NCI-H146 (cell line): ENCODE measurements at regions not wholly inside any gene's neighbourhood (a gene's known extent, or its start where the extent isn't known, plus 50 kb on each side); places are given as distances from the start of the nearest gene placed in this dataset.

Experiments used
- DNase-seq: peaks from one replicate; lab custom pipeline; 2025; lab: John Stamatoyannopoulos, UW

DNA sequence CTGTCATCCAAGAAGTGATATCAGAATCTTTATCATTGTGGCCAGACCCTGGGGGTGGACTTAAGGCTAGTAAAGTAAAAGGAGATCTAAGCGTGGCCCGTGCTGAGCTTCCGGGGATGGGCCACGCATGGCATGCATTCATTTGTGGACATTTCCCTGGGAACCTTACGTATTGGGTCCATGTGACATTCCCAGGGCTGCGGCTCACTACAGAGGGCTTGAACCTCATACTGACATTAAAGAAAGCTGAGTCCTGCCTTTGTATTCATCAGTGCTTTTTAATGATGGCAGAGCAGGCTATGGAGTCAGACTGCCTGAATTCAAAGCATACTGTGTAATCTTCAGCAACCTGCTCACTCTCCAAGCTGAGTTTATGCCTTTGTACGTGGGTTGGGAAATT is 152.2 kb upstream of the AFDN start:
- no peak for DNase-seq

DNA sequence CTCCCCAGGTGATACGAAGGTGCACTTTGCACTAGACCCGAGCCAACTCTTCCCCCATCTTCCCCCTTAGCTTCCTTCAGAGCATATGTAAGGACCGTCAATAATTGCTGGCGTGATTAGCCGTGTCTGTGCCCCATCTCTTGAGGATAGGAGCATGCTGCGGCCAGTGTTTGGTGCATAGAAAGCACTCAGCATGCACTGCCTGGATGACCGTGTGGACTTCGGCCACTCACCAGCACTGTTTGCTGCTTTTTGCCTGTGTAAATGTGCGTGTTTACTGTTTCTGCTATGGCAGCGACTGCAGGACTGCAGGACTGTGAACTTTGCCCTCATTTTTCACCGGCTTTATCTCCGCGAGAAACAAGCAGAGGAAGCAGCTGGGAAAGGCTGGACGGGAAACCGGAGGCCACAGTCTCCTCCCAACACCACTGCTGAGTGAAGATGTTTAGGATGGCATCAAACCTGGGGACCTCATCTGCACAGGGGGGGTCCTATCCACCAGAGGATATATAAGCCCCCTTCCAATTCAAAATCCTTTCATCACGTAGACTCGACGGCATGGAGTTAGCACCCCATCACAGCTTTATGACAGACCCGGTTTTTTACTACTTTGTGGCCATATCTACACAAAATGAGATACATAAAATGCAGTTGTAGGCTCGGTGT is 150.6 kb upstream of the AFDN start:
- DNase-seq, result no peak

DNA sequence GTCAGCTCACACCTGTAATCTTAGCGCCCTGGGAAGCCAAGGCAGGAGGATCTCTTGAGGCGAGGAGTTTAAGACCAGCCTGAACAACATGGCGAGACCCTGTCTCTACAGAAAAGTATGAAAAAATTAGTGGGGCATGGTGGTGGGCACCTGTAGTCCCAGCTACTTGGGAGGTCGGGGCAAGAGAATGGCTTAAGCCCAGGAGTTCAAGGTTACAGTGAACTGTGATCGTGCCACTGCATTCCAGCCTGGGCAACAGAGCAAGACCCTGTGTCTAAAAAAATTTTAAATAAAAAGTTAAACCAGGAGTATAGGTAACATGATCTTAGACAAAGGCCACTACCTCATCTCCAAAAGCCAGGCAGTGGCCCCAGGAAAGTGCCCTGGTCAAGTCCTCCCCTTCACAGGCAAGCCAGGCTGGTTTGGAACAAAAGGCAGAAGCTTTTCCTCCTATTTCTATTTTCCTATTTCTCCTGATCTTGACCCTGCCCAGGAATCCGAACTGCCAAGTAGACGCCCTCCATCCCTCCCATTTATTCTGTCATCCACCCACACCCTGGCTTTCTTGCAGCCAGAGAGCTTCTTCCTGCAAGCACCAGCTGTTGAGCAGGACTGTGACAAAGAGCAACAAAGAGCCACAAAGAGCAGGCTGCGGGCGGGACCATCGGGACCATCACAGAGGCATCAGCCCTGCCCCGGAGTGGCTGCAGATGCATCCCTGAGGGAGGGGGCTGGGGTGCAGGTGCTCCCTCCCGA is 149.9 kb upstream of the AFDN start:
- DNase-seq, result no peak

DNA sequence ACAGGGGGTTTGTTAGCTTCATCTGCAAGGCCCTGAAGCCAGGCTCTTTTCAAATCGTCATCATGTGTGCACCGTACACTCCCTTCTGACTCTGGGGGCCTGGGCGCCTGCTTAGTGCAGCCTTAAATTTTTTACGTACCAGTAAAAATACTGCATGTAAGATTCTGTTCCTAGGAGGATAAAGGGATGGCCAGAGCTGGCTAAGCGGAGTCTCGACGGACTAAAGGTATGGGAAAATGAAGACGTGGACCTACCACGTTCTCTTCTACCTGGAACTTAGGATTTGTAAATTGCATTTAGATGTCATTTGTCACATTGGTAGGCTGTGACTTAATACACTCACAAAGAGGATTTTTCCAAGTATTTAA is 149.3 kb upstream of the AFDN start:
- no peak for DNase-seq

DNA sequence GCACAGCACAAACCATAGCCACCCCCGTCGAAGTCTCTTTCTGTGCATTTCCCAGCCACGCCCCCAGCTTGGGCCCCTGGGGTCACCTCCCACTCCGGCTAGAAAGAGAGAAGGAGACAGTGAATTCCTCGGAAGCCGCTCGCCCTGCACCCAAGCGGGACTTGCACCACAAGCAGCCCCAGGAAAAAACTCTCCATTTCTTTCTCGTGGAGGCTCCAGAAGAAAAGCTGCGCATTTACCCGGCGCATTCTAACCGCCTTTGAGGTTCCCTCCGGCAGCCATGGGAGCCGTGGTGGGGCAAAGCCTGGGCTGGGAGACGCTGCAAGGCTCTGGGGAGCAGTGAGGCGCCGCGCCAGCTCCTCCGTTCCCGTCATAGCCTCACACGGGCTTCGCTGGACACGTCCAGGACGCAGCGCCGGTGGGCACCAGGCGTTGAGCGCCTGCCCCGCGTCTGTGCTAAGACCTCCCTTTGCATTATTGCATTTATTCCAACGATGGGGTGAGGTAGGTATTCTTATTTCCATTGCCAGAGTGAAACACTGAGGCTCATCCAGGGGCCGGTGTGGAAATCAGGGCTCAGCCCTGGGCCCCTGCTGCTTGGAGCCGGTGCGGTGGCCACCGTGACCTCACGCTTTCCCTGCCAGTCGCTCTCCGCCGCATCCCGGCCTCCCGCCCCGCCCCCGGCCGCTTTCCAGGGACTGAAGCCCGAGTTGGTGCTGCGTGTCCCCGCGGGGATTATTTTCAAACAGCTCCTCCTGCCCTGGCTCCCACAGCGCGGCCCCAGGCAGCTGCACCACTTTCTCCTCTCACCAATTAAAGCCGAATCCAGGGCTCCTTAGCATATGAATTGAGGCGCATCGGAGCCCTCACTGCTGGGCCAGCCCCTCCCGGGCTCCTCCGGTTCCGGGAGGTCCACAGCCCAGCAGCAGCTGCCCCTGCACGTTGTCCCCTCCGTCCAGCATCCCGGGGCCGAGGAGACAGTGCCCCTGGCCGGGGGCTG is 148.3 kb upstream of the AFDN start:
- DNase-seq, result no peak

DNA sequence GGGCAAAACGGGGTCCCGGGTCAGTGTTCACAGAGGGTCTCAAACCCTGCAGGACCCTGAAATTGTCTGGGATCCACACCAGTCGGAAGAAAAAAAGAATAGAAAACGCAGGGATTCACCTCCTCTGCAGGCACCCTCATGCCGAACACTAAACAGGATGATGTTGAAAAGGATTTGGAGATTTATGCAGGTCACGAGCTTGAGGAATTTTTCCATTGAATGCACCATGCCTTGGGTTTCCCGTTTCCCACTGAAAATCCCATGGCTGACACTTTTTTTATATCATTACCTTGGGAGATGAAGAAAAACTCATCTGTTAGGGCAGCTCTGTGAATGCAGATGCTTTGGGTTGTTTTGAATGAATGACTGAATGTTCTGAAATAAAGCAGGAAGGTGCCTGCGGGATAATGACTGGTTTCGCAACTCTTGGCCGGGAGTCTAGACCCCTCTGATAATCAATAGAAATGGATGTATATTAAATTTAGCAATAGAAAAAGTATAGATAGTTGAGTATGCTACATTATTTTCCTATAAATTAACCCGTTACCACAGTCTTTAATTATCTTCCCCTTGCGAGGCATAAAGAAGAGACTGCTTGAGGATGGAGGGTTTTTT is 147.5 kb upstream of the AFDN start:
- no peak for DNase-seq

DNA sequence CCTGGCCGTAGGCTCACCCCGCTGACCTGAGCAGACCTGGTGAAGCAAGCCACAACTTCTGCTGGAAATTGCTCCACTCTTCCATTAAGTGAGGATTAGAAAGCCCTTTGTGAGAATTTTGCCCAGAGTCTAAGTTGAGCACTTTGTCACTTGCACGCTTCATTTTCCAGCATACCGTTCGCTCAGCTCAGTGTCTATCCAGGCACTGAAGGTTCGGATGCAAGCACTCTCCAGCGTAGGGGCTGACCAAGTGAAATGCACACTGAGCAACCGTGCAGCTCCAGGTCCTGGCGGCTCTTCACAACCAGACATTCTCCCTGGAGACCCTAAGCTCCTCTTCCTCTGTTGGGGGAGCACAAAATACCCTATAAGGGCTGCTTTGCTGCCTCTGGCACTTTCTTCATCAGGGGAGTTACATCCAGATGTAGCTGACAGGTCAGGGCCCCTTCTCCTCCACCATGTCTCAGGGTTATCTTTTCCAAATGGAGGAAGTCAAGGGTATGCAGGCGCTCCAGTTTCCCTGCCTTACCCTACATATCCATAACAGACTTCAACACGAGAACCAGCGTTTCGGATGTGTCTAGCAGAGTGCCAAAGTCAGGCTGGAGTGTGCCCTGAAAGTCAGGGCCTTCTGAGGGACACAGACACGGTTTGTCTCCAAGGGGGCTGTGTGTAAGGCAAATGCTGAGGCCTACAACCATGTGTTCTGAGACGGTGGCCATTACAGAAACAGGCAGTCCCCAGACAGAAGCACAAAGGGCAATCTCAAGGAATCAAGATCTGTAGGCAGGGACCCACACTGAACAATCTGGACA is 146.7 kb upstream of the AFDN start:
- no peak for DNase-seq

DNA sequence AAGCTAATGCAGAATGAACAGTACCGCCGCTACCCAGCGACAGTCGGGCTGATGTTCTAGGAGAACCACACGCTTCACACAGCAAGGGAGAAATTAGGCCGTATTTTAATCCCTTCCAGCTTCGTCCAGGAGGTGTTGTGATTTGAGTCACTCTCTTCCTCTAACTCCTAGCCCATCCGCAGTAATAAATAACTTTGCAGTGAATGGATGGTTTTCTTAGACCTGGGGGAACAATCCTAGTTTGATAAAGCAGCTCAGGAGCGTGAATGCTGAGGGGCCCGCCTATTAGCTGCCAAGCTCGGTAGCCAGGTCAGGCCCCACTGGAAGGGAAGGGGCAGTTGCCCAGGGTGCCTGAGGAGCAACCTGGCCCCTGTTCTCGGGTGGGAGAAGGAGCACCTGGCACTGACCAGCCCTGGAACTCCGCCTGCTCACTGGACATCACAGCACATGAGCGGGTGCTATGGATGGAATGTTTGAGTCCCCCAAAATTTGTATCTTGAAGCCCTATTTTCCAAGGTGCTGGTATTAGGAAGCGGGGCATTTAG is 146.0 kb upstream of the AFDN start:
- DNase-seq, result no peak

DNA sequence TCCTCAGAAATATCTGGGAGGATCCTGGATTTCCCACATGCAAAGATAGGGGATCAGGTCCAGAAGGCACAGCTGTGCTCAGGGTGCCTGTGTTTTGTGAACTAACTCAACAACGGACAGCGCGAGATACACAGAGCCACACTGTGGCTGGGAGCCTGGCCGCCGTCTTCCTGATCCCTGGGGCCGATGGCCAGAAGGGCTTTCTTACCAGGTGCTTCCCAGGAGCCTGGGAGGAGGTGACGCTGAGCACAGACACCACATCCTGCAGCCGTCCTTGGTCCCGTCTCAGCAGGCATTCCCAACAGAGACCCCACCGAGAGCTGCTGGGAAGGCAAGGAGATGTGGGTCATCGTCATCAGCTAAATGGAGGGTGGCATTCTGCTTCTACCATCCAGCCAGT is 144.6 kb upstream of the AFDN start:
- DNase-seq, result no peak

DNA sequence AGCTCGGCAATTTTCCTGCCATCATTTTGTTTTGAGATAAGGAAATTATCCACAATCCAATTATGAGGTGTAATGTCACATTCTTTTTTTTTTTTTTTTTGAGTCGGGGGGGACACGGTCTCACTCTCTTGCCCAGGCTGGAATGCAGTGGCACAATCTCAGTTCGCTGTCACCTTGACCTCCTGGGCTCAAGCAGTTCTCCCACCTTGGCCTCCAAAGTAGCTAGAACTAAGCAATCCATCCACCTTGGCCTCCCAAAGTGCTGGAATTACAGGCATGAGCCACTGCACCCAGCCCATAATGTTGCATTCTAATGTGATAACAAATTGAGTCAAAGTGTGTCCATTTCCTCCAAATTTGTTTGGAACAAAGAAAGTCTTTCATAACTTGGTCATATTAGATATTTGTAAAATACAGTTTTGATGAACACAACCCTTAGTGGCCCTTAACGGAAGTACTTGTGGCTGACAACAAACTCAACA is 144.1 kb upstream of the AFDN start:
- no peak for DNase-seq

DNA sequence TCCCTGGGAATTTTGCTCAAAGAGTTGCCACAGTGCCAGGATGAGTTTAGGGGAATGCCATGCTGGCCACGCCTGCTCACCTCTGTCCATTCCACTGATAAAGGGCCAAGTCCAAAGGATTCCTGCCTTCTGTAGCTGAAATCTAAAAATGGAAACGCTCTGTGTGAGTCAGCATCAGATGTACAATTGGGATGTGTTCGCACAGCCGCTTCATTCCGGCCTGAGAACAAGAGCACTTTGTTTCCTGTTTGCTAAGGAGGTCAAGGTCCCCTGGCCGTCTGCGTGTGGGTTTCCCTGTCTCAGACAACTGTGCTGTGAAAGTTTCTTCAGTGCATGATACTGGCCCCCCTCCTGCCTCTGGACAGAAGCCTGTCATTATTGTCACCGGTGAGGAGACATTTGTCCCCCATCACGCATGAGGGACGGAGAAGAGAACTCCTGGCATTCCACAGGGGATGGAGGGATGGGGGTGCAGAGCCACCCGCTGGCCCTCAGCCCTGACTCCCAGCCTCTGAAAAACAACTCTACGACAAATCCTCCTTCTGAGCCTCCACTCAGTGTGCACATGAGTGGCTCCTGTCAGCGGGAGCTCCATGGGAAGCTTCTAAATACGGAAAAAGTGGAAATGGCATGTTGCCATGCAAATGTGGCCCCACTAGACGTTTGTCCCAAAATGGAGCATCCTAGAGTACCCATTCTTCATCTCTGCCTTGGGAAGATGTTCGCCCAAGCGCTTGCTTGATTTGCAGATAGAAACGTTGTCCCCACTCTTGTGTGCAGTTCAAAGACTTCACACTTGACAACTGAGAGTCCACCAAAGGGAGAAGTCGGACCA is 143.5 kb upstream of the AFDN start:
- peak; percentile 21 for DNase-seq

DNA sequence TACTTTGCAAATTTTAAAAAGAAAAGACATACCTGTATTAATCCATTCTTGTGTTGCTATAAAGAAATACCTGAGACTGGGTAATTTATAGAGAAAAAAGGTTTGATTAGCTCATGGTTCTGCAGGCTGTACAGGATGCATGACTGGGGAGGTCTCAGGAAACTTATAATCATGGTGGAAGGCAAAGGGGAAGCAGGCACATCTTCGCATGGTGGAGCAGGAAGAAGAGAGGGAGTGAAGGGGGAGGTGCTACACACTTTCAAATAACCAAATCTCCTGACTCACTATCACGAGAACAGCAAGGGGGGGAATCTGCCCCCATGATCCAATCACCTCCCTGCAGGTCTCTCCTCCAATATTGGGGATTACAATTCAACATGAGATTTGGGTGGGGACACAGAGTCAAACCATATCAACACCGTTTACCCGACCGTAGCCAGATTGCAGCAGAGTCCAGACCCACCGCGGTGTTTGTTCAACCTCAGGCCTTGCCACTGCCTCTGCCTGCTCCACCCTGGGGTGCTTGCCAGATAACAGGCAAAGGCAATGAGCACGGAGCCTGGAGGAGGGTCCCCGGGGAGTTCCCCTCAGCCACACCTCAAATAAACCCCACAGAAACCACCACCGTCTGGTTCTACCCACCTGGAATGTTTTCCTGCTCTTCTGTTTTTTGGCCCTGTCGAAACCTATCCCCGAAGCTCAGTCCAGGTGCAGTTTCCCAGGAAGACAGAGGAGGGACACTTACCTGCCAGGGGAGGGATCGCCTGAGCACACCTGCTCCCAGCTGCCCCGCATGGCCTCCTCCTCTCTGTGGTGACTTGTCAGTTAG is 142.2 kb upstream of the AFDN start:
- DNase-seq, result peak; percentile 52

DNA sequence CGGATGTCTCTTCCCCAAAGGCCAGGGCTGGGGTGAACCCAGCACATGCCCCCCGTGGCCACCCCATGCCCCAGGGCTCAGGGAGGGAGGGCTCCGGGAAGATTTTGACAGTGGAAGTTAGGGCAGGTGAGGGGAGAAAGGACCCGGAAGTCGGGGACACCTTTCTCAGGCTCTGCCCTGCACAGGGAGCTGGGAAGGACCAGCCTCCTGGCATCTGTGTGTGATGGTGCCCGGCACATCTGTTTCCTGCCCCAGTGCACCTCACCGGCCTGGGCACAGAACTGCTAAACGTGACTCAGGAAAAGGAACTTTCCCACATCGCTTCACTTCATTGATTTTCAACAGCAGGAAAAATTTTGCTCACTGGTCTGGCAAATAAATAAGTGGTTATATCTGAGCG is 141.1 kb upstream of the AFDN start:
- DNase-seq, result no peak

DNA sequence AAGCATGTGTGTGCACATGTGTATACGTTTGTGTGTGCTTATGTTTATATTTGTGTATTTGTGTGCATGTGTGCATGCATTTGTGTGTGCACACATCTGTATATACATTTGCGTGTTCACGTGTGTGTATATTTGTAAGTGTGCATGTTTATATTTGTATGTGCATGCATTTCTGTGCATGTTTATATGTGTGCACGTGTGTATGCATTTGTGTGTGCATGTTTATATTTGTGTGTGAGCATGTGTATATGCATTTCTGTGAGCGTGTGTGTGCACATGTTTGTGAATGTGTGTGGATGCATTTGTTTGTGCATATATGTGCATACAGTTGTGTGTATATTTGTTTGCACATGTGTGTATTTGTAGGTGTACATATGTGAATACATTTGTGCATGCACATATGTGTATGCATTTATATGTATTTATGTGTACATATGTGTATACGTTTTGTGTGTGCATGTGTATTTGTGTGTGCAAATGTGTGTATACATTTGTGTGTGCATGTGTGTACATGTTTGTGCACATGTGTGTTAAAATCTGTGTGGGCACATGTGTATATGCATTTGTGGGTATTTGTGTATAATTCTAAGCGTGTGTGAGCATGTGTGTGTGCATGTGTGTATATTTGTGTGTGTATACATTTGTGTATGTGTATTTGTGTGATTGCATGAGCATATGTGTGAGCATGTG is 140.4 kb upstream of the AFDN start:
- DNase-seq, result no peak

DNA sequence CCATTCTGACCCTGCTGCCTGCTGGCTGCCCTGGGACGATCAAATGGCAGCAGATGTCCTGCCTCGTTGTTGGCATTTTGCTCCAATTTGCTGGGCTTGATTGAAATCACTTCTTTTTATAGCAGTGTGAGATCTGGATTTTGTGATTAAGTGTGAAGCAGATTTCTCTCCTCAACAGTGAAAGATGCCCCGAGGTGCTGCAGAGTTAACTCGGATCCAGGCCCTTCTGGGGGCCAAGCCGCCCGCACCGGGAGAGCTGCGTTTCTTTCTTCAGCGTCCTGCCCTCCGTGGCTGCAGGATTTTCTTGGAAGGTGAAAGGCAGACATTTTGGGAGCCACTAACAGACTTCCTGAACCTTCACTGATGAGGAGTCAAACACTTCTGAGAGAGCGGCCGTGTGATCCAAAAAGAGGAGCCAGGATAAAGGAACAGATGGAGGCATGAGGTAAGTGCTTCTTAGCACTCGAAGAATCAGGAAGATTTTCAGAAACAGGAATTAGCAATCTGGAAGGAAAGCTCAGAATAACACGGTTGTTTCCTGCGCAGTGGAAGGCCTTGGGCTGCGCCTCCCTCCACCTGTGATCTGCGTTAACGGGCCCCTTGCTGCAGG is 139.5 kb upstream of the AFDN start:
- DNase-seq, result no peak

DNA sequence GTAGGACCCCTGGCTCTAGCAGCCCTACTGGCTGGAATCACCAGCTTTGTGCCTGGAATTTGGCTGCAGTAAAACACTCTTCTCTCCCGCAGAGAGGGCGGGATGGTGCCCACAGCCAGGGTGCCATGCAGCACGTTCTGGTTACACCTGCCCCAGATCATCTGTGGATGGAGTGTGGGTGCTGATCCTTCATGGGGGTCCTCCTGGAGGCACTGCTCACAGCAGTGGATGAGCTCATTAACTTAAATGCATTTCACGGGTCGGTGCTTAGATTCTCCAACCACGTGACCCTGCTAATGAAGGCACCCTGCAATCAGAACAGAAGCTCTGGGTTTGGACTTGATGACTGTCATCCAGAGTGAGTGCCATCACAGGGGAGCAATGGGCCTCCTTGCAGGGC is 138.6 kb upstream of the AFDN start:
- DNase-seq, result no peak

DNA sequence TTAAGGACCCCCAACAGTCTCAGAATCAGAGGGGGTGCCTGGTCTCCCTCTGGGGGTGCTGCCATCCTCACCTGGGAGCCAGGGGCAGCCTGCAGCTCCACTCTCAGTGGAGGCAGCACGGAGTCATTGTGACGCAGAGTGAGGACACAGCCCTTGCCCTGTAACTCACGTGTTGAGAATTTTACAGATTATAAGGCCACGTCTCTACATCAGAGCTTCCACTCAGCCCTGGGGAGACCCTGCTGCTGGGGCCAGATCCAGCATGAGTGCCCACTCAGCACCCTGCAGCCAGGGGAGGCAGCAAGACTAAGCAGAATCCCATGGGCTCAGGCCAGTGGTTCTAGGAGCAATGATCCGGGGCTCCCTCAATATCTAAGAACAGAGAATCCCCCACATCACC is 137.4 kb upstream of the AFDN start:
- DNase-seq, result no peak

DNA sequence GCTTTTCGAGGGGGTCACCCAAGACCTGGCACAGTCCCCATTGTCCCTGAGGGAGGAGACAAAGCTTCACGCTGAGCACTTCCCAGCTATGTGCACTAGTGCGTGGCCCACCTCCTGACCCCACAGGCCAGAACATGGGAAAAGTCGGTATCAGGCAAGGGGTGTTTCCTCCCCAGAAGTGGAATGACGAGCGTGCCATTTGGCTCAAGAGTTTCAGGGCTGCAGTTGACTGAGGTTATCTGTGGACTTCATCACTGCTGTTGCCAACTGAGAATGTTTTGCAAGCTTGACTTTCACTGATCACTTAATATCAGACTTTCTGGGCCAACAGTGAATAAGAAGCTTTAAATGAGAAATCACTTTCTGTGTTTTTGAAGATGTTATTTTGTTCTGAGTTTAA is 137.0 kb upstream of the AFDN start:
- no peak for DNase-seq
